HG02870 (cell line): ENCODE measurements at regions not wholly inside any gene's neighbourhood (a gene's known extent, or its start where the extent isn't known, plus 50 kb on each side); places are given as distances from the start of the nearest gene placed in this dataset.

Source experiments
- ATAC-seq: cut with Tn5 transposase; IDR thresholded peaks from one replicate; pipeline ENCODE4 v1.9.1; 2021; ENCODE audit warnings: mild to moderate bottlenecking, moderate library complexity; ENCODE audit not compliant: unreplicated experiment

DNA sequence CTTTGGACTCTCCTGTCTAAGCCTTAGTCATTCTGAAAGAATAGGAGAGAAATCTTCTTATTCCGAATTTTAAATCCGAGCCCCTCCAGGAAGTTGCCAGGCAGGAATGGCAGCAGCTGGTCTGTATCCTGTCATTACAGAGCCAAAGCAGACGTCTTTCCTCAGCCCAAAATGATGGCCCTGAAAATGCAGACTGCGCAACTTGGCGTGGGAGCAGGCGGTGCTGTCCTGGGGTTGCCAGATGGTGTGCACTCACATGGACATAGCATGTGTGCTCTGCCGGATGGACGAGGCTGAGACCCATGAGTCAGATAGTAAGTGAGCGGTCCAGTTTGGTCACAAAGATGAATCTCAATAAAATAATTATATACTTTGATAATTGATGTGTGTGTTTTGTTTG lies 410.4 kb downstream of the KCTD16 start:
- no peak for ATAC-seq

DNA sequence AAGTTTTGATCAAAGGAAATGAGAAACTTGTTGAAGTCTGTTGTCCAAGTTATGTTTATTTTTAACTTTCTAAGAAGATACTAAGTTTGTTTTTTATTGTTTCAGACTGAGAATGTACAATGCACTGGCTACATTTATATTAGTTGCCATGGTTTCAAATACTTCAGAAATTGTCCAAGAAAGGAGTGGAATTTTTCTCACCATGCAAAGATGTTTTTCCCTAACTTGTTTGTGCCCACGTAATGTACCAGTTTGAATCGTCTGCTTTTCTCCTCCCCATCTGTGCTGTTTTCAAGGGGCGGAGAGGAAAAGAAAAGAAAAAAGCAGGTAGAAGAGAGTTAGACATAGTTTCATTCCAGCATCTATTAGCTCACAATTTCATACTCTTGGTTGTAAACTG lies 407.0 kb downstream of the KCTD16 start:
- ATAC-seq = no peak

DNA sequence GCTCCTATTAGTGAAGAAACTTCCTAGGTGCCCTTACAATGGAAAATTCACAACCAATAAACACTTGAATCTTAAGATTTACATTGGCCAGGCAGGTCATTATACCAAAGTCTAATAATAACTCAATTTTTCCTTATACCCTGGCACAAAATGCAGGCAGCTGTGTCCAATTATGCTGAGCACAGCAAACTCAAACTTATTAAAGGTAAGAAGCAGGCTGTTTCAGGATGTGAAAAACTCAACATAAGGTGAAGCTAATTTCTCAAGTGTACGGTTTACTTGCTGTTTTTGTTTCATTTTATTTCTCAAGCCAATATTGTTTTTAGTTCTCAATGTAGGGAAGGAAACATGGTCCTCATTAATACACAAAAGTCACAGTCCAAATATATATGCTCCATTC lies 405.1 kb downstream of the KCTD16 start:
- ATAC-seq = no peak

DNA sequence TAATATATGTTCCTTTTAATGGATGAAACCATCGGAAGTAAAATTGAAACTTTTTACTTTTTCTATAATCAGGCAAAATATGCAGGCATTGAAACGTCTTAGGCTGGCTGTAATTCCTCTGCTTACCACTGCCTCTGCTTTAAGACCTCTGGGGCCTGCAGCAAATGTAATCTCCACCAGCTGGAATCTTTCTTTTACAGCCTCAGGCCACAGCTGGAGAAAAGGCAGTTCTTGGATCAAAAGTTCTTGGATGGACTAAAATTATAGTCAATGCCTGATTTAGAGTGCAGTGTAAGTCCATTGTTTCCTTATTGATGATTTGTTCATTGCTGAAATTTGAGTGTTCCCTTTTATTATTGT lies 396.7 kb downstream of the KCTD16 start:
- no peak for ATAC-seq

DNA sequence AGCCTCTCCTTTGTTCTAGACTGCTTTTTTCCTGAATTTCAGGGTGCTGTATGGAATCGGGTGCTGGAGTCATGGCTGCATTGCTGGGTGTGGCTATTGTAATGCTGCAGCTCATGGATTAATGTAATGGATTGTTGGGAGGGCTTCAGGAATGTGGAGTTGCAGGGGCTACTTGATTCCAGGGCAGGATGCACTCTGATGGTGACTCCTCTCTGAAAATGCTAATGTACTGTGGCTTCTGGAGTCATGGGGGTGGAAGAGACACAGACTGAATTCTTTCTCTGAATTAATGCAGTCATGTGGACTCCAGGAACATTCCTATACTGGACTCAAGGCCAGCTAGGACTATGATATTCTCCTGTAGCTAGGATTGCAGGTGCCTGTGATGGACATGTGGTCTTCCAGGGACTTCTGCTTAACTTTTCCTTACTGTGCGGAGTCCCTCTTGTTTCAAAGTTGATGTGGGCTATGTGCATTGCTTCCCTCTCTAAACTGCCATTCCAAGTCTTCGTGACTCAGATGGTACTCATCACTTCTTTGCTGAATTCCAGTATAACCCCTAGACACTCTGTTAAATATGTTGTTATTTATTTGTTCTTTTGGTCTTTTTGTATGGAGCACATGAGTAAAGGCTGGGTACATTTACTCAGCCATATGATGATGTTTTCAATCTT lies 396.2 kb downstream of the KCTD16 start:
- ATAC-seq = no peak

DNA sequence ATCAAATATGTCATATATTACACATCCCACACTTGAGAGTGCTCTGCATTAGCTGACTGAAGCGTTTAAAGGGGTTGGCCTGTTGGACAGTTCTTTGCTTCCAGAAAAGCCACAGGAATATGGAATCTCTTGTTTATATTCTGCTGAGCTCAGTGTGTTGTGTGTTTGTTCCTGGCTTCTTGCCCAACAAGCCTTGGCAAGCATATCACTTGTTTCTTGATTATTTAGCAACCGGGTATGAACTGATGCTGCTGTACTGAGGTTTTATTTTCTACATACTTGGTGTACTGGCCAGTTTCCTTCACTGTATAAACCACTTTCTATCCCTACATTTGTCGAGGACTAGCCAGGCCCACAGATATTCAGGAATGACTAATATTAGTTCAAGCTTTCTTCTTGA lies 378.9 kb downstream of the KCTD16 start:
- no peak for ATAC-seq

DNA sequence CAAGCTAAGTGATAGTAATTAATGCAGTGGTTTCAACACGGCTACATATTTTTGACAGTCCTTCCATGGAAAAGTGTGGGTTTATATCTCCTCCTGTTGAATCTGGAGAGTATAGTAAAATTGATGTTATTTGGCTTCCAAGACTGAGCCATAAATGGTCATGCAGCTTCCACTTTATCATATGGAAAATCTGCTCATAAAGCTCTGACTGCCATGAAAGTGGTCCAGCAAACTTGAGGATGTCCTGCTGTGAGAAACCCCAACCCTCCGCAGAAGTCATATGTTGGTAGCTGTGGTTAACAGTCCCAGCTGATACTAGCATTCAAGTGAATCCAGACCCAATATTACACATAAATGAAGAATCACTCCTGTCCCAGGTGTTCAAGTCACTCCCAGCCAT lies 378.3 kb downstream of the KCTD16 start:
- no peak for ATAC-seq

DNA sequence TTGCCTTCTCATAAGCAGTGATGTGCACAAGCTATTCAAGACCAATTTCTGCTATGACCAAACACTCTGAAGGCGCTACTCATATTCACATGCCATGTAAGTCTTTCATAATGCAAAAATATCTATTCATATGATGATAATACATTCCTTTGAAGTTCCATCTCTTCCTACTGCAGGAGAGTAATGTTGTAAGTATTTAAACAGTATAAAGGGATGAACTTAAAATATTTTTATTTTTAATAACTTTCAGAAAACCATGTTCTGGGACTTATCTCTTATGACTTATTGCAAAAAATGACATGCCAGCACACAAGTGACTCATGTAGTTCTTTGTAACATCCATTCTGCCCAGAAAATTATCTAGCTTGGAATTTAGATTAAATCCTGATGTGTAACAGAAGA lies 376.4 kb downstream of the KCTD16 start:
- no peak for ATAC-seq

DNA sequence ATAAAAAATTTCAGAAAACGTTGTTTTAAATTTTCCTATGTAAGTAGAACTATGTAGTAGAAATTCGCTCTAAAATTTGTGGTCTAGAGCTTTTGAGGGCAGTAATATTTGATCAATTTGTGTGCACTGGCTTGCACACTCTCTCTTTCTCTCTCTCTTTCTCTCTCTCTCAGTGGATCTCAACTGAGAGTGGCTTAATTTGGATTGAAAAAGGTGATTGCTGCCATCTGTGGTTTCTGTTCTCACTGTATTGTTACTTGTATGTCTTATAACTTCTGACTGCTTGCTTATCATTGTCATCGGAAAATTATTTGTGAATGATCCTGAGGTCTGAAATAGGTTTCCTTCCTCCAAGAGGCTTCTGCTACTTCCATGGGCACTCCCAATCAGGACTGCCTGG lies 368.2 kb downstream of the KCTD16 start:
- ATAC-seq = no peak
